AG04449 (cell line): ENCODE measurements at regions not wholly inside any gene's neighbourhood (a gene's known extent, or its start where the extent isn't known, plus 50 kb on each side); places are given as distances from the start of the nearest gene placed in this dataset.

Source experiments
- CTCF ChIA-PET: fragments of 350-600 bp; formaldehyde crosslinking; extraction: SDS; loops from one replicate; lab custom pipeline; 2021; ENCODE audit warnings: antibody characterized with exemption; lab: Yijun Ruan, JAX
- POLR2A ChIA-PET: fragments of 400-600, 350-600 bp; formaldehyde crosslinking; extraction: SDS; loops from one replicate; lab custom pipeline; 2020; ENCODE audit warnings: antibody characterized with exemption, inconsistent platforms; lab: Yijun Ruan, JAX
- DNase-seq: peaks from one replicate; pipeline ENCODE4 v3.0.0-alpha.2; 2010; ENCODE audit warnings: low read depth, low spot score
- H3K4me3 ChIP-seq: 2 replicates; pipeline ENCODE4 v1.5.1; 2011; ENCODE audit warnings: low read depth, mild to moderate bottlenecking, control low read depth, low read length
- TF ChIP-seq, protein P1 (sequence below): IDR thresholded peaks from one replicate; pipeline ENCODE4 v1.5.1; 2011; ENCODE audit warnings: mild to moderate bottlenecking, moderate library complexity, low read length, control low read depth, inconsistent platforms; ENCODE audit not compliant: insufficient read depth; ENCODE audit errors: missing control alignments

GRCh38 chr4:65050786-65051185 is 619.5 kb downstream of the EPHA5 start:
- ChIA-PET POLR2A (no interaction called here), CTCF (no interaction called here)
- TF ChIP-seq, protein P1, sequence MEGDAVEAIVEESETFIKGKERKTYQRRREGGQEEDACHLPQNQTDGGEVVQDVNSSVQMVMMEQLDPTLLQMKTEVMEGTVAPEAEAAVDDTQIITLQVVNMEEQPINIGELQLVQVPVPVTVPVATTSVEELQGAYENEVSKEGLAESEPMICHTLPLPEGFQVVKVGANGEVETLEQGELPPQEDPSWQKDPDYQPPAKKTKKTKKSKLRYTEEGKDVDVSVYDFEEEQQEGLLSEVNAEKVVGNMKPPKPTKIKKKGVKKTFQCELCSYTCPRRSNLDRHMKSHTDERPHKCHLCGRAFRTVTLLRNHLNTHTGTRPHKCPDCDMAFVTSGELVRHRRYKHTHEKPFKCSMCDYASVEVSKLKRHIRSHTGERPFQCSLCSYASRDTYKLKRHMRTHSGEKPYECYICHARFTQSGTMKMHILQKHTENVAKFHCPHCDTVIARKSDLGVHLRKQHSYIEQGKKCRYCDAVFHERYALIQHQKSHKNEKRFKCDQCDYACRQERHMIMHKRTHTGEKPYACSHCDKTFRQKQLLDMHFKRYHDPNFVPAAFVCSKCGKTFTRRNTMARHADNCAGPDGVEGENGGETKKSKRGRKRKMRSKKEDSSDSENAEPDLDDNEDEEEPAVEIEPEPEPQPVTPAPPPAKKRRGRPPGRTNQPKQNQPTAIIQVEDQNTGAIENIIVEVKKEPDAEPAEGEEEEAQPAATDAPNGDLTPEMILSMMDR, result no peak
- no peak for DNase-seq
- H3K4me3 ChIP-seq, result no peak overlapping the region

DNA sequence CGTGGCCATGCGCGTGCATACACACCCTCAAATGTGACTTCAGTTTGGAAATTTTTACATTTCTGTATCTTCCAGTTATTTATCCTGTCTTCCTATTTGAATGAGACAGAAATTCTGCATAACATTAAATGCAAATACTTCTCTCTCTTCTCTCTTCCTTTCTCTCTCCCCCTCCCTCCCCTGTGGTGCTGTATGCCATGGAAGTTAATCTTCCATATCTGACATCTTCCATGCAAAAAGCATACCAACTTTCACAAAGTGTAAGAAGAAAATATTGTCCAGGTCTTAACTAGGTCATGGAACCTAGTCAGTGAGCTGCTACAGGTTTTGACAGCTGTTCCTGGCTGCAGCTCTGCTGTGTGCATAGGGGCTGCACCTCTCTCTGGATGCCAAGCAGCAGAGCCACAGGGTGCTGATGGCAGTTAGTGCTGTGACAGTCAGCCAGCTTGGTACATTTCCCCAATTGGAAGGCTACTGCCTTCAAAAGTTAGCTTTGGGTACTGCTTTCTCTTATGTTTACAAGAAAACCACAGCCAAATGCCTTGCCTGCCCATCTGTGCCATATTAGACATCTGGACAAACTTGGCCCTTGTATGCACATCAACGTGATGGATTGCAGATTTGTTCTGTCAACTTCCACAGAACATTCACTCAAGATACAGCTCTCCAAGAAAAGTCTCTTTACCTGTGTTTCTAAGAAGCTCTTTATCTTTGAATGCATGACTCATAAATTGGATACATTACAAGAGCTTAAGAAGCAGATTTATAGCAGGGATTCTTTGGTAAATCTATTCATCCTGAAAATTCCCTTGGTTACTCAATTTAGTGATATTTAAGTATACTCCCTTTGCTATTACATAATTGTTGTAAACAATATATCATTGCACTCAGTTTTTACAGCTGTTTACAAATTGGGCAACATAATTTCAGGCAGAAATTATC is 623.8 kb downstream of the EPHA5 start:
- no peak for DNase-seq
- H3K4me3 ChIP-seq, result no peak overlapping the region
- POLR2A ChIA-PET, result no interaction called here
- TF ChIP-seq, protein P1, result no peak
- CTCF ChIA-PET, result no interaction called here

- DNase-seq, result no peak
- no peak overlapping the region for H3K4me3 ChIP-seq
- ChIA-PET POLR2A (no interaction called here), CTCF (no interaction called here)
- TF ChIP-seq, protein P1, result no peak
These were observed 624.6 kb upstream of the TECRL start for GRCh38 chr4:65033899-65034298.

- ChIA-PET POLR2A (no interaction called here), CTCF (no interaction called here)
- TF ChIP-seq, protein P1, result no peak
These were observed 619.3 kb upstream of the TECRL start for GRCh38 chr4:65028592-65028991.

GRCh38 chr4:65023883-65024670 is 614.8 kb upstream of the TECRL start:
- CTCF ChIA-PET, result no interaction called here
- no peak overlapping the region for H3K4me3 ChIP-seq
- DNase-seq, result no peak
- POLR2A ChIA-PET, result no interaction called here
- TF ChIP-seq, protein P1, result no peak

More at GRCh38 chr4:65028592-65028991, 619.3 kb upstream of the TECRL start:
- DNase-seq, result no peak
- H3K4me3 ChIP-seq, result no peak overlapping the region

GRCh38 chr4:65023081-65023480 is 613.8 kb upstream of the TECRL start:
- TF ChIP-seq, protein P1, result no peak
- ChIA-PET POLR2A (no interaction called here), CTCF (interaction anchor here (1.8 kb wide), 1 partner anchor 15 kb away, joined by 5 read pairs; no protein-coding TSS in a partner anchor)
- H3K4me3 ChIP-seq, result no peak overlapping the region
- DNase-seq, result no peak
